SU-DHL-6 (cell line): ENCODE measurements at regions not wholly inside any gene's neighbourhood (a gene's known extent, or its start where the extent isn't known, plus 50 kb on each side); places are given as distances from the start of the nearest gene placed in this dataset.

Experiments used
- H2AFZ ChIP-seq: fragments of 200-600 bp; sonication (generic); 2 replicates; pipeline ENCODE4 v1.6.1; 2014; ENCODE audit warnings: low read depth, mild to moderate bottlenecking, moderate library complexity, mixed read lengths, antibody characterized with exemption, low read length; ENCODE audit not compliant: severe bottlenecking
- H3F3A ChIP-seq: fragments of 200-600 bp; shearing (Covaris generic); 2 replicates; pipeline ENCODE4 v1.6.0; 2016; ENCODE audit warnings: antibody characterized with exemption, mild to moderate bottlenecking; ENCODE audit not compliant: insufficient read depth
- H3K27ac ChIP-seq: fragments of 200-600 bp; sonication (generic); 2 replicates; pipeline ENCODE4 v1.5.1; 2016; ENCODE audit warnings: low read depth, mild to moderate bottlenecking, low read length, moderate library complexity, mixed read lengths
- H3K27me3 ChIP-seq: fragments of 200-600 bp; sonication (generic), shearing (Covaris generic); 2 replicates; pipeline ENCODE4 v1.6.0; 2014; ENCODE audit warnings: mild to moderate bottlenecking, low read length
- H3K36me3 ChIP-seq: fragments of 200-600 bp; sonication (generic); 2 replicates; pipeline ENCODE4 v1.6.1; 2014; ENCODE audit warnings: mild to moderate bottlenecking, low read length, mixed read lengths
- H3K4me2 ChIP-seq: fragments of 300-600, 200-600 bp; shearing (Covaris generic), sonication (generic); 2 replicates; pipeline ENCODE4 v1.6.0; 2014; ENCODE audit warnings: low read length, low read depth, mild to moderate bottlenecking; ENCODE audit not compliant: poor library complexity, severe bottlenecking
- H3K4me3 ChIP-seq: fragments of 200-600 bp; sonication (generic); 2 replicates; pipeline ENCODE4 v1.5.1; 2014; ENCODE audit warnings: antibody characterized with exemption, low read length, mild to moderate bottlenecking, mixed read lengths; ENCODE audit not compliant: insufficient read depth, poor library complexity, severe bottlenecking
- H3K79me2 ChIP-seq: fragments of 200-600 bp; sonication (generic); 2 replicates; pipeline ENCODE4 v1.6.1; 2014; ENCODE audit warnings: mild to moderate bottlenecking, low read length, moderate library complexity; ENCODE audit not compliant: insufficient read depth
- H3K9ac ChIP-seq: fragments of 200-600 bp; sonication (generic); 2 replicates; pipeline ENCODE4 v1.7.0; 2014; ENCODE audit warnings: mild to moderate bottlenecking, low read length
- H3K9me2 ChIP-seq: fragments of 200-600 bp; sonication (generic); replicated peaks from 2 replicates; pipeline ENCODE4 v1.6.1; 2014; ENCODE audit warnings: low read length; ENCODE audit not compliant: insufficient read depth
- H3K9me3 ChIP-seq: fragments of 200-600 bp; sonication (generic); 2 replicates; pipeline ENCODE4 v1.6.1; 2014; ENCODE audit warnings: low read length, mixed read lengths; ENCODE audit not compliant: insufficient read depth
- H4K20me1 ChIP-seq: fragments of 200-600 bp; sonication (generic); 2 replicates; pipeline ENCODE4 v1.6.1; 2014; ENCODE audit warnings: low read depth, mild to moderate bottlenecking, antibody characterized with exemption, low read length, moderate library complexity, mixed read lengths
- EZH2phosphoT487 ChIP-seq: fragments of 200-600 bp; sonication (generic), shearing (Covaris generic); conservative IDR thresholded peaks from 2 replicates; pipeline ENCODE4 v1.6.1; 2018; ENCODE audit warnings: mild to moderate bottlenecking, antibody characterized with exemption, low read length, moderate library complexity, mixed read lengths
- TF ChIP-seq, protein P1 (sequence below): fragments of 200-600 bp; sonication (generic); IDR thresholded peaks from one replicate; pipeline ENCODE4 v1.5.1; 2017; ENCODE audit warnings: antibody characterized with exemption, mild to moderate bottlenecking, low read length, moderate library complexity; ENCODE audit not compliant: insufficient read depth, poor library complexity, severe bottlenecking

DNA sequence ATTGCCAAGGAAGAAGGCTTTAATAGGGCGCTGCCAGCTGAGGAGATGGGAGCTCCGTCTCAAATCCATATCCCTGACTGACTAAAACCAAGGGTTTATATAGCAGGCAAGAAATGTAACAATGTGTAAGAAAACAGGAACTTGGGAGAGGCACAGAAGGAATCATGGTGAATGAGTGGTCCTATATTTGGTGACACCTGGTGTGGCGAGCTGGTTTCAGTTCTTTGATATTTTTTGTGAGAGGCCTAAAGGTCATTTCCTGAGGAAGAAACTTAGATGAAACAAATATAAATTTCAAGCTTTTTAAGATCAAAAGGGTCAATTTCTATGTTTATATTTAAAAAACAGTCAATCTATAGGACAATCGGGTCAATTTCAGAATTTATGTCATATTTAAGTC, 826.3 kb downstream of the SLITRK6 start:
- Histone ChIP-seq H2AFZ (no peak overlapping the region), H3K79me2 (no peaks in the 10 kb centered on the region), H4K20me1 (no peaks in the 10 kb centered on the region), H3F3A (no peaks in the 10 kb centered on the region), H3K4me3 (no peak overlapping the region), H3K9me3 (no peaks in the 10 kb centered on the region), H3K36me3 (no peaks in the 10 kb centered on the region), H3K27ac (no peak overlapping the region), H3K4me2 (no peak overlapping the region), H3K9me2 (no peaks in the 10 kb centered on the region), H3K9ac (no peak overlapping the region), H3K27me3 (no peaks in the 10 kb centered on the region)
- no peak for TF ChIP-seq EZH2phosphoT487
- TF ChIP-seq, protein P1, sequence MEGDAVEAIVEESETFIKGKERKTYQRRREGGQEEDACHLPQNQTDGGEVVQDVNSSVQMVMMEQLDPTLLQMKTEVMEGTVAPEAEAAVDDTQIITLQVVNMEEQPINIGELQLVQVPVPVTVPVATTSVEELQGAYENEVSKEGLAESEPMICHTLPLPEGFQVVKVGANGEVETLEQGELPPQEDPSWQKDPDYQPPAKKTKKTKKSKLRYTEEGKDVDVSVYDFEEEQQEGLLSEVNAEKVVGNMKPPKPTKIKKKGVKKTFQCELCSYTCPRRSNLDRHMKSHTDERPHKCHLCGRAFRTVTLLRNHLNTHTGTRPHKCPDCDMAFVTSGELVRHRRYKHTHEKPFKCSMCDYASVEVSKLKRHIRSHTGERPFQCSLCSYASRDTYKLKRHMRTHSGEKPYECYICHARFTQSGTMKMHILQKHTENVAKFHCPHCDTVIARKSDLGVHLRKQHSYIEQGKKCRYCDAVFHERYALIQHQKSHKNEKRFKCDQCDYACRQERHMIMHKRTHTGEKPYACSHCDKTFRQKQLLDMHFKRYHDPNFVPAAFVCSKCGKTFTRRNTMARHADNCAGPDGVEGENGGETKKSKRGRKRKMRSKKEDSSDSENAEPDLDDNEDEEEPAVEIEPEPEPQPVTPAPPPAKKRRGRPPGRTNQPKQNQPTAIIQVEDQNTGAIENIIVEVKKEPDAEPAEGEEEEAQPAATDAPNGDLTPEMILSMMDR = no peak

- H3K27ac ChIP-seq = no peak overlapping the region
- no peak overlapping the region for H3K4me2 ChIP-seq
- H2AFZ ChIP-seq = no peak overlapping the region
- H3K9me2 ChIP-seq = no peaks in the 10 kb centered on the region
- TF ChIP-seq, protein P1 = no peak
- TF ChIP-seq EZH2phosphoT487 = no peak
- no peaks in the 10 kb centered on the region for H3K27me3 ChIP-seq
- no peak overlapping the region for H3K4me3 ChIP-seq
- no peaks in the 10 kb centered on the region for H3K79me2 ChIP-seq
- H3K9ac ChIP-seq = no peak overlapping the region
- no peaks in the 10 kb centered on the region for H4K20me1 ChIP-seq
- no peaks in the 10 kb centered on the region for H3K36me3 ChIP-seq
- no peaks in the 10 kb centered on the region for H3K9me3 ChIP-seq
- no peaks in the 10 kb centered on the region for H3F3A ChIP-seq
These were observed 836.4 kb downstream of the SLITRK6 start for GRCh38 chr13:84962849-84963248.

DNA sequence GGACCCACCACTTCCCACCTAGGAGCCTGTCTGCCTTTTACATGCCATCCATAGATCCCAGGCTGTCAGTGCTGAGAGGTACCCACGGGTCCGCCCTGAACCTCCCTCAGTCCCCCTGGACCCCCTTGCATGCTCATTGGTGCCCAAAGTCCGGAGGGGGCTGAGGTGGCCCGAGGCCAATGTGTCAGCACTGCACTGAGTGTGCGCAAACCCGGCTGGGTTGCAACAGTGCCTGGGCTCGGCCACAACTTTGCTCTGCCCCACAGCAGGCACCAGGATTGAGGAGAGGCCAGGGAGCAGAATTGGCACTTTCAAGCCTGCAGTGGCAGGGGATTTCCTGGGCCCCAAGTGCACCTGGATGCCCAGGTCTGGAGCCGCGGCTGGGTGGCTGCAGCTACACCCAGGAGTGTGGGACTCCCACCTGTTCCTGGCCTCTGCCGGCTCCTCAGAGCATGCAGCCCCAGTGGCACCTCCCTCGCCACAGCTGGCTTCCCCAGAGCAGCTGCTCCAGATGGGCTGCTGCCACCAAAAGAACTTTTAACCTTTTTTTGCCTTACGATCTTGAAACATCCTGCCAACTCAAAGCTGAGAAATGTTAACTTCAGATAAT, 837.0 kb downstream of the SLITRK6 start:
- H3K4me3 ChIP-seq = no peak overlapping the region
- no peak overlapping the region for H3K9ac ChIP-seq
- no peaks in the 10 kb centered on the region for H4K20me1 ChIP-seq
- no peaks in the 10 kb centered on the region for H3F3A ChIP-seq
- no peaks in the 10 kb centered on the region for H3K9me2 ChIP-seq
- no peak overlapping the region for H3K27ac ChIP-seq
- no peaks in the 10 kb centered on the region for H3K9me3 ChIP-seq
- no peak overlapping the region for H2AFZ ChIP-seq
- H3K4me2 ChIP-seq = no peak overlapping the region
- TF ChIP-seq, protein P1 = no peak
- no peak for TF ChIP-seq EZH2phosphoT487
- no peaks in the 10 kb centered on the region for H3K79me2 ChIP-seq
- H3K27me3 ChIP-seq = no peaks in the 10 kb centered on the region
- no peaks in the 10 kb centered on the region for H3K36me3 ChIP-seq
